Calu3 (cell line): ENCODE measurements at regions not wholly inside any gene's neighbourhood (a gene's known extent, or its start where the extent isn't known, plus 50 kb on each side); places are given as distances from the start of the nearest gene placed in this dataset.

Experiments used
- BruUV-seq: library from RNA; stranded (reverse); fragments of 400-500 nt; replicated peaks from 2 replicates; lab custom pipeline; 2021; lab: Mats Ljungman, UMichigan
- CTCF ChIA-PET: fragments of 300-600 bp; sonication (Branson Sonifier 250); formaldehyde crosslinking; loops from one replicate; lab custom pipeline; 2022; ENCODE audit warnings: antibody characterized with exemption; lab: Charles Lee
- DNase-seq: peaks from one replicate; pipeline ENCODE4 v3.0.0; 2022
- H3K27ac Mint-ChIP-seq: one replicate; pipeline ENCODE4 v1.8.0; 2022; ENCODE audit warnings: mixed read lengths; ENCODE audit not compliant: unreplicated experiment
- H3K27me3 Mint-ChIP-seq: one replicate; pipeline ENCODE4 v1.8.0; 2022; ENCODE audit warnings: mixed read lengths; ENCODE audit not compliant: unreplicated experiment
- H3K36me3 Mint-ChIP-seq: one replicate; pipeline ENCODE4 v1.8.0; 2022; ENCODE audit warnings: mild to moderate bottlenecking, moderate library complexity, mixed read lengths; ENCODE audit not compliant: insufficient read depth, unreplicated experiment
- H3K4me1 Mint-ChIP-seq: one replicate; pipeline ENCODE4 v1.8.0; 2022; ENCODE audit warnings: mild to moderate bottlenecking, low read depth, mixed read lengths; ENCODE audit not compliant: unreplicated experiment
- H3K4me3 Mint-ChIP-seq: one replicate; pipeline ENCODE4 v1.8.0; 2022; ENCODE audit warnings: mild to moderate bottlenecking, low read depth, moderate library complexity, mixed read lengths; ENCODE audit not compliant: unreplicated experiment
- H3K9me3 Mint-ChIP-seq: one replicate; pipeline ENCODE4 v1.8.0; 2022; ENCODE audit warnings: low read depth, mixed read lengths; ENCODE audit not compliant: unreplicated experiment
- intact Hi-C: fragments of 100-400 bp; cut with micrococcal nuclease; formaldehyde crosslinking; loops from one replicate; pipeline ENCODE4 v1.10.0; 2022; ENCODE audit not compliant: unreplicated experiment
- TF ChIP-seq, protein P1 (sequence below): fragments of 200-600 bp; IDR thresholded peaks from one replicate; pipeline ENCODE4 v1.8.0; 2022; ENCODE audit warnings: antibody characterized with exemption; ENCODE audit not compliant: unreplicated experiment

DNA sequence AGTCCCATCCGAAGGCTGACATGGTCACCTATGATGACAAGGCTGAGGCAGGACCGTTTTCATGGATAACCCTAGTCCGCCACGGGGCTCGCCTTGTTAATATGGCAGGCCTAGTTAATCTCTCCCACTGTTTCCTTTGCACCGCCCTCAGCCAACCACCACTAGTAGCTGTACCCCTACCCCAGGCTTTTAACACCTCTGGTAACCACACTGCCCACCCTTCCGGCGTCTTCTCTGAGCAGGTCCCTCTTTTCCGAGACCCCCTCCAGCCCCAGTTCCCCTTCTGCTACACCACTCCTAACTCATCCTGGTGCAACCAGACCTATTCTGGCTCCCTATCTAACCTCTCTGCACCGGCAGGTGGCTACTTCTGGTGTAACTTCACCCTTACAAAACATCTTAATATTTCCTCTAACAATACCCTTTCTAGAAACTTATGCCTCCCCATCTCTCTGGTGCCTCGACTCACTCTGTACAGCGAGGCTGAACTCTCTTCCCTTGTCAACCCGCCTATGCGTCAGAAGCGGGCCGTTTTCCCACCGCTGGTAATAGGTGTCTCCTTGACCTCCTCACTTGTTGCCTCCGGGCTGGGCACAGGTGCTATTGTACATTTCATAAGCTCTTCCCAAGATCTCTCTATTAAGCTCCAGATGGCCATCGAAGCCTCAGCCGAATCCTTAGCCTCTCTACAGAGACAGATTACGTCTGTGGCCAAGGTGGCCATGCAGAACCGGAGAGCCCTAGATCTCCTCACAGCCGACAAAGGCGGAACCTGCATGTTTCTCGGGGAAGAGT is 964.4 kb downstream of the RPA4 start:
- no peak overlapping the region for H3K4me3 Mint-ChIP-seq
- no peak for DNase-seq
- H3K27me3 Mint-ChIP-seq: no peaks in the 10 kb centered on the region
- peaks cover 22% of the 10 kb centered on the region for H3K9me3 Mint-ChIP-seq
- H3K4me1 Mint-ChIP-seq: no peaks in the 10 kb centered on the region
- no peaks in the 10 kb centered on the region for H3K36me3 Mint-ChIP-seq
- intact Hi-C loops: no loop called here
- CTCF ChIA-PET: no interaction called here
- BruUV-seq: no TSS peak
- TF ChIP-seq, protein P1, sequence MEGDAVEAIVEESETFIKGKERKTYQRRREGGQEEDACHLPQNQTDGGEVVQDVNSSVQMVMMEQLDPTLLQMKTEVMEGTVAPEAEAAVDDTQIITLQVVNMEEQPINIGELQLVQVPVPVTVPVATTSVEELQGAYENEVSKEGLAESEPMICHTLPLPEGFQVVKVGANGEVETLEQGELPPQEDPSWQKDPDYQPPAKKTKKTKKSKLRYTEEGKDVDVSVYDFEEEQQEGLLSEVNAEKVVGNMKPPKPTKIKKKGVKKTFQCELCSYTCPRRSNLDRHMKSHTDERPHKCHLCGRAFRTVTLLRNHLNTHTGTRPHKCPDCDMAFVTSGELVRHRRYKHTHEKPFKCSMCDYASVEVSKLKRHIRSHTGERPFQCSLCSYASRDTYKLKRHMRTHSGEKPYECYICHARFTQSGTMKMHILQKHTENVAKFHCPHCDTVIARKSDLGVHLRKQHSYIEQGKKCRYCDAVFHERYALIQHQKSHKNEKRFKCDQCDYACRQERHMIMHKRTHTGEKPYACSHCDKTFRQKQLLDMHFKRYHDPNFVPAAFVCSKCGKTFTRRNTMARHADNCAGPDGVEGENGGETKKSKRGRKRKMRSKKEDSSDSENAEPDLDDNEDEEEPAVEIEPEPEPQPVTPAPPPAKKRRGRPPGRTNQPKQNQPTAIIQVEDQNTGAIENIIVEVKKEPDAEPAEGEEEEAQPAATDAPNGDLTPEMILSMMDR: no peak
- H3K27ac Mint-ChIP-seq: no peak overlapping the region

DNA sequence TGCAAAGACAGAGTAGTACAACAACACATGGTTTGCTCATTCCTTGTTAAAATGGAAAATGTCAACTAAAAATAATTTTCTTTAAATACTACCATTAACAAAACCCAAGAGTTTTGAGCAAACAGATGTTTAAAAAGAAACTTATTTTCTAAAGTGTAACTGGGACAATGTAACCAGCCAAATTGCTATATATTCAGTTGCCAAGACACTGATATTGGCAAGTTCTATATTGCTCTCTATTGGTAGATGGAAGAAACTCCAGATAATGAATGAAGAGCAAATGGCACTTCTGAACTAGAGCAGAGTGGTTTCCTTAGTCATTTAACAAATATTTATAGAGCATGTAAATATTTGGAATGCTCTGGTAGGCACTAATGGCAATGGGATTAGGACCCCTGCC is 966.2 kb downstream of the RPA4 start:
- intact Hi-C loops: no loop called here
- no peak overlapping the region for H3K4me3 Mint-ChIP-seq
- CTCF ChIA-PET: no interaction called here
- no peaks in the 10 kb centered on the region for H3K27me3 Mint-ChIP-seq
- BruUV-seq: no TSS peak
- peaks cover 18% of the 10 kb centered on the region for H3K9me3 Mint-ChIP-seq
- no peak overlapping the region for H3K27ac Mint-ChIP-seq
- DNase-seq: no peak
- H3K4me1 Mint-ChIP-seq: no peaks in the 10 kb centered on the region
- TF ChIP-seq, protein P1: no peak
- H3K36me3 Mint-ChIP-seq: no peaks in the 10 kb centered on the region

DNA sequence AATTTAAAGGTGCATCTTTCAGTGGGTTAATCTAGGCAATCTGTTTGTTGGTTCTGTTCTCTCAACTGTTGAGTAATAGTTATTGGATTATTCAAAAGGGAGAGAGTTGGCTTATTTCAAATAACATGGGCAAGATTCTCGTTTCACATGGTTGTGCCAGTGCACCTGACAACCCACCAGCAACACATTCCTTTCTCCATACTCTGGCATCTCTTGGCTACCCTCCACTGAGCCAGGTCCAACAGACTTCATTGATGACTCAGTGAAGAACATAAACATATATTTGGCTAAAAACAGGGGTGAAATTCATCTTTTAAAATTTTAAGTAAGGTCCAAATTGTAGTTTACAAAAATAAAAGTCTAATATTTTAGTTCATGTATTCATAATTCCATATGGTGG is 967.2 kb downstream of the RPA4 start:
- H3K27me3 Mint-ChIP-seq: no peaks in the 10 kb centered on the region
- no peak overlapping the region for H3K27ac Mint-ChIP-seq
- intact Hi-C loops: no loop called here
- H3K9me3 Mint-ChIP-seq: peaks cover 12% of the 10 kb centered on the region
- TF ChIP-seq, protein P1: no peak
- no TSS peak for BruUV-seq
- CTCF ChIA-PET: no interaction called here
- no peak overlapping the region for H3K4me3 Mint-ChIP-seq
- H3K36me3 Mint-ChIP-seq: no peaks in the 10 kb centered on the region
- no peaks in the 10 kb centered on the region for H3K4me1 Mint-ChIP-seq
- DNase-seq: no peak

DNA sequence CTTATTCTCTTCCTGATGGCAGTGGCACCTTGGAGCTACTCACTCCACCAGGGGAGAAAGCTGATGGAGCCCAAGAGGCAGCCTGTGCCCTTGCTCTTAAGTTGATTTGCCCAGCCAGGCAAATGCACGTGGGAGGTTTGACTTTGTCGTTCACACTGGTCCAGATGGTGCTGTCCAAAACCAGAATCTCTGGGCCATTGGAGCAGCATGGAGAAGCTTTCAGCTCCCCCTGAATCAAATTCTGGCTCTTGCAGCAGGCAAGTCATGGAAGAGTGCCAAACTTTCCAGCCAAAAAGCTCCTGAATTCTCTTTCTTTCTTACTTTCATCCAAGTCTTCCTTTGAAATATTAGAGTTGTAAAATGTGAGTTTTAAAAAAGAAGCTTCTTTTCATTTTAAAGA is 970.4 kb downstream of the RPA4 start:
- BruUV-seq: no TSS peak
- intact Hi-C loops: no loop called here
- H3K27ac Mint-ChIP-seq: no peak overlapping the region
- CTCF ChIA-PET: no interaction called here
- no peaks in the 10 kb centered on the region for H3K27me3 Mint-ChIP-seq
- no peaks in the 10 kb centered on the region for H3K4me1 Mint-ChIP-seq
- no peaks in the 10 kb centered on the region for H3K9me3 Mint-ChIP-seq
- H3K36me3 Mint-ChIP-seq: no peaks in the 10 kb centered on the region
- DNase-seq: no peak
- no peak overlapping the region for H3K4me3 Mint-ChIP-seq
- TF ChIP-seq, protein P1: no peak
